ENCODE measurements at regions not wholly inside any gene's neighbourhood (a gene's known extent, or its start where the extent isn't known, plus 50 kb on each side); places are given as distances from the start of the nearest gene placed in this dataset.

DNA sequence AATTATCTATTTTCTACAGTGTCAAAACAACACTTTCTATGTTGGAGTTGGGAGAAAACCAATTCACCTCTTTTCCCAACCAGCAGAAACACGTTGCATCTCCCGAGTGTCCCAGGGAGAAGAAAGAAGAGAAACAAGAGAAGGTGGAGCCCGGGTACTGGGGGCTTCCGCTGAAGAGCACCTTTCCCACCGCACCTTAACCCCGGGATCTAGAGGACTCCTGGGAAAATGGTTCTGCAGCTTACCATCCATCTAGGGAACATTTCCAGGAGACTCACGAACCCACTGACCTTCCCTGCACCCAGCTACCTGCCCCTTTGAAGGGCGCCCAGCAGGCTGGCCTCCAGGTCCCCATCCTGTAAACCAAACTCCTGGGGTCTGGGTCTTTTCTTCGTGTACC is 346.8 kb downstream of the TCERG1L start:
- H2AFZ ChIP-seq (ENCODE audit: low read length), result no peak overlapping the region
- H3K27ac ChIP-seq (ENCODE audit: low read depth, low read length, poor library complexity, severe bottlenecking), result no peak overlapping the region
- H4K20me1 ChIP-seq (ENCODE audit: insufficient read depth, low read length), result no peaks in the 10 kb centered on the region
- H3K4me2 ChIP-seq (ENCODE audit: low read length), result no peak overlapping the region
- no TSS peak for BruUV-seq (replicated peaks)
- DNase-seq (ENCODE audit: low spot score), result no peak
- intact Hi-C loops (cut with micrococcal nuclease; ENCODE audit: unreplicated experiment), result no loop called here
- no peaks in the 10 kb centered on the region for H3K4me1 ChIP-seq (ENCODE audit: insufficient read depth, low read length, poor library complexity, severe bottlenecking)
- ChIA-PET CTCF (ENCODE audit: unreplicated experiment) (no interaction called here), POLR2A (no interaction called here)
- H3K9me3 ChIP-seq (ENCODE audit: low read length), result no peaks in the 10 kb centered on the region
- H3K36me3 ChIP-seq (ENCODE audit: insufficient read depth, low read length), result no peaks in the 10 kb centered on the region
- TF ChIP-seq EZH2phosphoT487 (IDR thresholded peaks at IDR 0.05; ENCODE audit: borderline replicate concordance, low read depth, low read length), result no peak
- TF ChIP-seq, protein P1, sequence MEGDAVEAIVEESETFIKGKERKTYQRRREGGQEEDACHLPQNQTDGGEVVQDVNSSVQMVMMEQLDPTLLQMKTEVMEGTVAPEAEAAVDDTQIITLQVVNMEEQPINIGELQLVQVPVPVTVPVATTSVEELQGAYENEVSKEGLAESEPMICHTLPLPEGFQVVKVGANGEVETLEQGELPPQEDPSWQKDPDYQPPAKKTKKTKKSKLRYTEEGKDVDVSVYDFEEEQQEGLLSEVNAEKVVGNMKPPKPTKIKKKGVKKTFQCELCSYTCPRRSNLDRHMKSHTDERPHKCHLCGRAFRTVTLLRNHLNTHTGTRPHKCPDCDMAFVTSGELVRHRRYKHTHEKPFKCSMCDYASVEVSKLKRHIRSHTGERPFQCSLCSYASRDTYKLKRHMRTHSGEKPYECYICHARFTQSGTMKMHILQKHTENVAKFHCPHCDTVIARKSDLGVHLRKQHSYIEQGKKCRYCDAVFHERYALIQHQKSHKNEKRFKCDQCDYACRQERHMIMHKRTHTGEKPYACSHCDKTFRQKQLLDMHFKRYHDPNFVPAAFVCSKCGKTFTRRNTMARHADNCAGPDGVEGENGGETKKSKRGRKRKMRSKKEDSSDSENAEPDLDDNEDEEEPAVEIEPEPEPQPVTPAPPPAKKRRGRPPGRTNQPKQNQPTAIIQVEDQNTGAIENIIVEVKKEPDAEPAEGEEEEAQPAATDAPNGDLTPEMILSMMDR (conservative IDR thresholded peaks at IDR 0.05; ENCODE audit: low read length), result no peak
- H3K9me2 ChIP-seq (ENCODE audit: insufficient read depth, low read length), result no peaks in the 10 kb centered on the region
- no peaks in the 10 kb centered on the region for H3K79me2 ChIP-seq (ENCODE audit: insufficient read depth, low read depth, low read length)
- H3K4me3 ChIP-seq (ENCODE audit: low read depth, low read length, poor library complexity, severe bottlenecking), result no peak overlapping the region

DNA sequence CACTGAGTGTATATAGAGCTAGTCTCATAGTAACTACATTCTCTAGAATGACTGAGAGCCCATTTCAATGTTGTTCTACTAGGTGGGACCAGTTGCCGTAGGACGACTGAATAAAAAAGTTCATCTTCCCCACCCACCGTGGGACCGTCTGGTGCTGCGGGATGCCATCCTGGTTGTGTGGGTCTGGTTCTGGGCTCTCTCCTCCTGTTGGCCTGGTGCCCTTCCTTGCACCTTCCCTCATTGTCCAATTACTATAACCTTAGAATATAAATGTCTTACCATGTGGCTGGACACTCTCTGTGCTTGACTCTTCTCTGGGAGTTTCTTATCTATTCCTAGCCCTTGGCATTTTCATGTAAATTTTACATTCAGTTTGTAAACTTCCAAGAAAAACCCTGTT is 344.4 kb downstream of the TCERG1L start:
- ChIA-PET CTCF (ENCODE audit: unreplicated experiment) (no interaction called here), POLR2A (no interaction called here)
- H3K9me3 ChIP-seq (ENCODE audit: low read length), result no peaks in the 10 kb centered on the region
- H3K4me2 ChIP-seq (ENCODE audit: low read length), result no peak overlapping the region
- no peak overlapping the region for H3K4me3 ChIP-seq (ENCODE audit: low read depth, low read length, poor library complexity, severe bottlenecking)
- no peaks in the 10 kb centered on the region for H3K79me2 ChIP-seq (ENCODE audit: insufficient read depth, low read depth, low read length)
- no peaks in the 10 kb centered on the region for H3K4me1 ChIP-seq (ENCODE audit: insufficient read depth, low read length, poor library complexity, severe bottlenecking)
- no TSS peak for BruUV-seq (replicated peaks)
- H4K20me1 ChIP-seq (ENCODE audit: insufficient read depth, low read length), result no peaks in the 10 kb centered on the region
- H3K27ac ChIP-seq (ENCODE audit: low read depth, low read length, poor library complexity, severe bottlenecking), result no peak overlapping the region
- no peaks in the 10 kb centered on the region for H3K36me3 ChIP-seq (ENCODE audit: insufficient read depth, low read length)
- H2AFZ ChIP-seq (ENCODE audit: low read length), result no peak overlapping the region
- H3K9me2 ChIP-seq (ENCODE audit: insufficient read depth, low read length), result no peaks in the 10 kb centered on the region
- intact Hi-C loops (cut with micrococcal nuclease; ENCODE audit: unreplicated experiment), result no loop called here
- TF ChIP-seq, protein P1 (conservative IDR thresholded peaks at IDR 0.05; ENCODE audit: low read length), result no peak
- TF ChIP-seq EZH2phosphoT487 (IDR thresholded peaks at IDR 0.05; ENCODE audit: borderline replicate concordance, low read depth, low read length), result no peak
- no peak for DNase-seq (ENCODE audit: low spot score)

- Histone ChIP-seq H3K4me3 (ENCODE audit: low read depth, low read length, poor library complexity, severe bottlenecking) (no peak overlapping the region), H3K4me1 (ENCODE audit: insufficient read depth, low read length, poor library complexity, severe bottlenecking) (no peaks in the 10 kb centered on the region), H3K9me2 (ENCODE audit: insufficient read depth, low read length) (no peaks in the 10 kb centered on the region), H3K9me3 (ENCODE audit: low read length) (no peaks in the 10 kb centered on the region), H3K4me2 (ENCODE audit: low read length) (no peak overlapping the region), H3K36me3 (ENCODE audit: insufficient read depth, low read length) (no peaks in the 10 kb centered on the region), H3K79me2 (ENCODE audit: insufficient read depth, low read depth, low read length) (no peaks in the 10 kb centered on the region), H4K20me1 (ENCODE audit: insufficient read depth, low read length) (no peaks in the 10 kb centered on the region), H3K27ac (ENCODE audit: low read depth, low read length, poor library complexity, severe bottlenecking) (no peak overlapping the region), H2AFZ (ENCODE audit: low read length) (no peak overlapping the region)
- TF ChIP-seq, protein P1 (conservative IDR thresholded peaks at IDR 0.05; ENCODE audit: low read length), result no peak
- TF ChIP-seq EZH2phosphoT487 (IDR thresholded peaks at IDR 0.05; ENCODE audit: borderline replicate concordance, low read depth, low read length), result no peak
- ChIA-PET POLR2A (no interaction called here), CTCF (ENCODE audit: unreplicated experiment) (no interaction called here)
- intact Hi-C loops (cut with micrococcal nuclease; ENCODE audit: unreplicated experiment), result no loop called here
- BruUV-seq (replicated peaks), result no TSS peak
- no peak for DNase-seq (ENCODE audit: low spot score)
Observed at GRCh38 chr10:130967784-130968183, 343.7 kb downstream of the TCERG1L start.
